ENCODE measurements at regions not wholly inside any gene's neighbourhood (a gene's known extent, or its start where the extent isn't known, plus 50 kb on each side); places are given as distances from the start of the nearest gene placed in this dataset.
A peak's percentile ranks its signal among the peaks of the same experiment; 100 is the strongest.

GRCh38 chr4:24114919-24115500 is 225.2 kb upstream of the PPARGC1A start:
- WGBS: 78% methylated on average over 8 of the region's 8 CpGs
- no peak overlapping the region for H3K27ac ChIP-seq
- H3K27me3 ChIP-seq: no peaks in the 10 kb centered on the region
- no peaks in the 10 kb centered on the region for H3K4me1 ChIP-seq
- TF ChIP-seq CTCF (IDR thresholded peaks at IDR 0.05) (no peak), EP300 (IDR thresholded peaks at IDR 0.05) (no peak), POLR2A (IDR thresholded peaks at IDR 0.05) (no peak), POLR2AphosphoS5 (IDR thresholded peaks at IDR 0.05) (no peak)
- no peak overlapping the region for H3K4me3 ChIP-seq
- H3K36me3 ChIP-seq: no peaks in the 10 kb centered on the region
- no peak for DNase-seq (ENCODE audit: low spot score in 2 of 2)
- no peaks in the 10 kb centered on the region for H3K9me3 ChIP-seq

GRCh38 chr4:24114444-24114843 is 224.6 kb upstream of the PPARGC1A start:
- H3K27ac ChIP-seq: no peak overlapping the region
- TF ChIP-seq EP300 (IDR thresholded peaks at IDR 0.05): no peak
- no peak for TF ChIP-seq CTCF (IDR thresholded peaks at IDR 0.05)
- TF ChIP-seq POLR2AphosphoS5 (IDR thresholded peaks at IDR 0.05): no peak
- no peak for TF ChIP-seq POLR2A (IDR thresholded peaks at IDR 0.05)
- no peak overlapping the region for H3K4me3 ChIP-seq
- DNase-seq (ENCODE audit: low spot score in 2 of 2): no peak
- H3K9me3 ChIP-seq: no peaks in the 10 kb centered on the region
- H3K4me1 ChIP-seq: no peaks in the 10 kb centered on the region
- H3K27me3 ChIP-seq: no peaks in the 10 kb centered on the region
- no peaks in the 10 kb centered on the region for H3K36me3 ChIP-seq
- 69% methylated on average over 4 of the region's 4 CpGs for whole genome bisulfite sequencing

GRCh38 chr4:24112466-24112865 is 222.6 kb upstream of the PPARGC1A start:
- Histone ChIP-seq H3K4me3 (no peak overlapping the region), H3K27me3 (no peaks in the 10 kb centered on the region), H3K27ac (no peak overlapping the region), H3K9me3 (no peaks in the 10 kb centered on the region), H3K4me1 (no peaks in the 10 kb centered on the region), H3K36me3 (no peaks in the 10 kb centered on the region)
- WGBS: 90% methylated on average over 2 of the region's 2 CpGs
- DNase-seq (ENCODE audit: low spot score in 2 of 2): no peak
- TF ChIP-seq POLR2AphosphoS5 (IDR thresholded peaks at IDR 0.05): no peak
- no peak for TF ChIP-seq EP300 (IDR thresholded peaks at IDR 0.05)
- TF ChIP-seq CTCF (IDR thresholded peaks at IDR 0.05): no peak
- no peak for TF ChIP-seq POLR2A (IDR thresholded peaks at IDR 0.05)

GRCh38 chr4:24108567-24108966 is 218.7 kb upstream of the PPARGC1A start:
- no peaks in the 10 kb centered on the region for H3K9me3 ChIP-seq
- no peak for DNase-seq (ENCODE audit: low spot score in 2 of 2)
- no peak overlapping the region for H3K4me3 ChIP-seq
- H3K4me1 ChIP-seq: no peaks in the 10 kb centered on the region
- H3K36me3 ChIP-seq: no peaks in the 10 kb centered on the region
- no peak overlapping the region for H3K27ac ChIP-seq
- no peaks in the 10 kb centered on the region for H3K27me3 ChIP-seq
- TF ChIP-seq EP300 (IDR thresholded peaks at IDR 0.05): no peak
- TF ChIP-seq CTCF (IDR thresholded peaks at IDR 0.05): no peak
- TF ChIP-seq POLR2AphosphoS5 (IDR thresholded peaks at IDR 0.05): no peak
- no peak for TF ChIP-seq POLR2A (IDR thresholded peaks at IDR 0.05)
- 96% methylated on average over 2 of the region's 2 CpGs for WGBS

GRCh38 chr4:24105327-24106038 is 215.6 kb upstream of the PPARGC1A start:
- 55% methylated on average over 10 of the region's 10 CpGs for WGBS
- no peak for DNase-seq (ENCODE audit: low spot score in 2 of 2)
- H3K4me1 ChIP-seq: no peaks in the 10 kb centered on the region
- H3K4me3 ChIP-seq: no peak overlapping the region
- no peaks in the 10 kb centered on the region for H3K27me3 ChIP-seq
- H3K27ac ChIP-seq: peak overlapping the region; percentile 39
- TF ChIP-seq POLR2A (IDR thresholded peaks at IDR 0.05) (no peak), CTCF (IDR thresholded peaks at IDR 0.05) (no peak), POLR2AphosphoS5 (IDR thresholded peaks at IDR 0.05) (peak in 1 of 3 donors; percentile 32)
- no peaks in the 10 kb centered on the region for H3K36me3 ChIP-seq
- no peaks in the 10 kb centered on the region for H3K9me3 ChIP-seq

Data from suprapubic skin (tissue), 4 donors.